VCaP (cell line): ENCODE measurements at regions not wholly inside any gene's neighbourhood (a gene's known extent, or its start where the extent isn't known, plus 50 kb on each side); places are given as distances from the start of the nearest gene placed in this dataset.

Experiments used
- H3K27ac ChIP-seq: fragments of 450-650 bp; 2 replicates; pipeline ENCODE4 v1.5.1; 2017
- CTCF ChIP-seq: fragments of 450-650 bp; conservative IDR thresholded peaks from 2 replicates; pipeline ENCODE4 v1.5.1; 2017; ENCODE audit warnings: mild to moderate bottlenecking, moderate library complexity

- TF ChIP-seq CTCF, result no peak
- H3K27ac ChIP-seq, result no peak overlapping the region
Measured at GRCh38 chr20:43323592-43323991, 133.9 kb upstream of the PTPRT start.

- H3K27ac ChIP-seq, result no peak overlapping the region
- TF ChIP-seq CTCF, result no peak
Measured at GRCh38 chr20:43322851-43323250, 133.1 kb upstream of the PTPRT start.

- TF ChIP-seq CTCF, result no peak
- H3K27ac ChIP-seq, result no peak overlapping the region
Measured at GRCh38 chr20:43320536-43320935, 130.8 kb upstream of the PTPRT start.

GRCh38 chr20:43318755-43319297 lies 129.1 kb upstream of the PTPRT start:
- H3K27ac ChIP-seq, result no peak overlapping the region
- TF ChIP-seq CTCF, result no peak

- no peak overlapping the region for H3K27ac ChIP-seq
- TF ChIP-seq CTCF, result no peak
Measured at GRCh38 chr20:43316271-43316670, 126.6 kb upstream of the PTPRT start.

GRCh38 chr20:43309266-43309665 lies 119.6 kb upstream of the PTPRT start:
- H3K27ac ChIP-seq, result no peak overlapping the region
- TF ChIP-seq CTCF, result no peak

GRCh38 chr20:43306837-43307236 lies 117.1 kb upstream of the PTPRT start:
- no peak overlapping the region for H3K27ac ChIP-seq
- no peak for TF ChIP-seq CTCF

- no peak overlapping the region for H3K27ac ChIP-seq
- no peak for TF ChIP-seq CTCF
Measured at GRCh38 chr20:43305749-43306148, 116.0 kb upstream of the PTPRT start.
